Left ventricle myocardium inferior (tissue), 1 donor: ENCODE measurements at regions not wholly inside any gene's neighbourhood (a gene's known extent, or its start where the extent isn't known, plus 50 kb on each side); places are given as distances from the start of the nearest gene placed in this dataset.

ENCODE experiments used
- DNase-seq: peaks from one replicate; pipeline ENCODE4 v3.0.0-alpha.2; 2020
- H3K27ac ChIP-seq: fragments of 200-600 bp; replicated peaks from 2 replicates; pipeline ENCODE4 v1.8.0; 2021
- H3K27me3 ChIP-seq: fragments of 200-600 bp; 2 replicates; pipeline ENCODE4 v1.8.0; 2021; ENCODE audit warnings: low read depth
- H3K36me3 ChIP-seq: fragments of 200-600 bp; 2 replicates; pipeline ENCODE4 v1.8.0; 2021
- H3K4me1 ChIP-seq: fragments of 200-600 bp; 2 replicates; pipeline ENCODE4 v1.8.0; 2021
- H3K4me3 ChIP-seq: fragments of 200-600 bp; 2 replicates; pipeline ENCODE4 v1.8.0; 2021; ENCODE audit warnings: mild to moderate bottlenecking, moderate library complexity
- H3K9me3 ChIP-seq: fragments of 200-600 bp; replicated peaks from 2 replicates; pipeline ENCODE4 v1.8.0; 2021
- CTCF ChIP-seq: fragments of 200-600 bp; IDR thresholded peaks from 2 replicates; pipeline ENCODE4 v1.8.0; 2021; ENCODE audit warnings: antibody characterized with exemption, mild to moderate bottlenecking, borderline replicate concordance
- intact Hi-C: fragments of 100-400 bp; cut with micrococcal nuclease; formaldehyde crosslinking; loops from one replicate; pipeline ENCODE4 v1.11.0; 2022
- donor health status: DM: no; HTN: yes; CAD: no; lungs with severe emphysema.

- intact Hi-C loops: no loop called here
- H3K27ac ChIP-seq: no peak overlapping the region
- peaks cover 14% of the 10 kb centered on the region for H3K4me1 ChIP-seq
- TF ChIP-seq CTCF: no peak
- H3K4me3 ChIP-seq: no peak overlapping the region
- no peak for DNase-seq
- peaks cover 54% of the 10 kb centered on the region for H3K27me3 ChIP-seq
- no peaks in the 10 kb centered on the region for H3K36me3 ChIP-seq
- H3K9me3 ChIP-seq: peaks cover 6% of the 10 kb centered on the region
Measured at GRCh38 chr20:22908944-22909343, 126.2 kb upstream of the SSTR4 start.

GRCh38 chr20:22909436-22909835, 125.7 kb upstream of the SSTR4 start:
- no peak for TF ChIP-seq CTCF
- H3K36me3 ChIP-seq: no peaks in the 10 kb centered on the region
- intact Hi-C loops: no loop called here
- H3K9me3 ChIP-seq: peaks cover 6% of the 10 kb centered on the region
- H3K4me1 ChIP-seq: peaks cover 14% of the 10 kb centered on the region
- no peak overlapping the region for H3K27ac ChIP-seq
- H3K4me3 ChIP-seq: no peak overlapping the region
- DNase-seq: no peak
- H3K27me3 ChIP-seq: peaks cover 54% of the 10 kb centered on the region

GRCh38 chr20:22910287-22910852, 124.7 kb upstream of the SSTR4 start:
- peaks cover 6% of the 10 kb centered on the region for H3K9me3 ChIP-seq
- H3K4me1 ChIP-seq: peaks cover 7% of the 10 kb centered on the region
- no peak for TF ChIP-seq CTCF
- intact Hi-C loops: no loop called here
- DNase-seq: no peak
- H3K27me3 ChIP-seq: peaks cover 54% of the 10 kb centered on the region
- H3K27ac ChIP-seq: no peak overlapping the region
- H3K4me3 ChIP-seq: no peak overlapping the region
- H3K36me3 ChIP-seq: no peaks in the 10 kb centered on the region

- Histone ChIP-seq H3K4me3 (no peak overlapping the region), H3K36me3 (no peaks in the 10 kb centered on the region), H3K4me1 (no peaks in the 10 kb centered on the region), H3K27me3 (peaks cover 27% of the 10 kb centered on the region), H3K27ac (no peak overlapping the region), H3K9me3 (peaks cover 6% of the 10 kb centered on the region)
- intact Hi-C loops: no loop called here
- TF ChIP-seq CTCF: no peak
- DNase-seq: no peak
Measured at GRCh38 chr20:22914291-22914690, 120.8 kb upstream of the SSTR4 start.

GRCh38 chr20:22915512-22915911, 119.6 kb upstream of the SSTR4 start:
- intact Hi-C loops: no loop called here
- no peak for DNase-seq
- Histone ChIP-seq H3K27me3 (peaks cover 24% of the 10 kb centered on the region), H3K36me3 (no peaks in the 10 kb centered on the region), H3K9me3 (peaks cover 6% of the 10 kb centered on the region), H3K27ac (no peak overlapping the region), H3K4me1 (no peaks in the 10 kb centered on the region), H3K4me3 (no peak overlapping the region)
- no peak for TF ChIP-seq CTCF
